H1 (cell line): ENCODE measurements at regions not wholly inside any gene's neighbourhood (a gene's known extent, or its start where the extent isn't known, plus 50 kb on each side); places are given as distances from the start of the nearest gene placed in this dataset.

Experiments
- CTCF ChIA-PET: fragments of 300-600 bp; sonication (Branson Sonifier 250); formaldehyde crosslinking; loops from one replicate; lab custom pipeline; 2021; ENCODE audit not compliant: partially characterized antibody; lab: Charles Lee
- POLR2A ChIA-PET: fragments of 300-600 bp; sonication (Branson Sonifier 250); formaldehyde crosslinking; loops from one replicate; lab custom pipeline; 2021; ENCODE audit warnings: inconsistent platforms; ENCODE audit not compliant: partially characterized antibody; lab: Charles Lee
- DNase-seq, 2 experiments: peaks; one replicate each; pipeline versions ENCODE4 v3.0.0 to v3.0.0-alpha.2; 2010 to 2022; ENCODE audit warnings: low spot score in 2 of 2, low read depth in 1 of 2, mixed read lengths in 1 of 2
- FAIRE-seq: peaks from 2 replicates; lab custom pipeline; 2011; peaks lifted over from hg19 to GRCh38; lab: Jason Lieb, UNC
- H2AFZ ChIP-seq: 2 replicates; pipeline ENCODE4 v1.8.1; 2012; ENCODE audit warnings: low read length, inconsistent platforms
- H2AK5ac ChIP-seq: 2 replicates; pipeline ENCODE4 v1.6.1; 2013; ENCODE audit warnings: low read depth, low read length
- H2BK120ac ChIP-seq: replicated peaks from 2 replicates; pipeline ENCODE3; 2013; ENCODE audit warnings: low read depth, low read length, inconsistent platforms
- H2BK12ac ChIP-seq: 2 replicates; pipeline ENCODE4 v1.6.1; 2013; ENCODE audit warnings: low read depth, low read length
- H2BK15ac ChIP-seq: 2 replicates; pipeline ENCODE4 v1.6.1; 2013; ENCODE audit warnings: low read length
- H2BK20ac ChIP-seq: 2 replicates; pipeline ENCODE4 v1.6.1; 2013; ENCODE audit warnings: low read length
- H2BK5ac ChIP-seq: 2 replicates; pipeline ENCODE4 v1.6.1; 2013; ENCODE audit warnings: low read depth, low read length
- H3K14ac ChIP-seq: 2 replicates; pipeline ENCODE4 v1.6.1; 2013; ENCODE audit warnings: inconsistent platforms; ENCODE audit not compliant: insufficient read length
- H3K18ac ChIP-seq: 2 replicates; pipeline ENCODE4 v1.6.1; 2013; ENCODE audit warnings: low read length; ENCODE audit errors: extremely low read depth
- H3K23ac ChIP-seq: 2 replicates; pipeline ENCODE4 v1.6.1; 2013; ENCODE audit warnings: inconsistent platforms; ENCODE audit not compliant: insufficient read length
- H3K23me2 ChIP-seq: 2 replicates; pipeline ENCODE4 v1.6.1; 2013; ENCODE audit warnings: low read depth, low read length
- H3K27ac ChIP-seq: 2 replicates; pipeline ENCODE4 v1.6.1; 2011; ENCODE audit warnings: low read depth, low read length, inconsistent platforms
- H3K27me3 ChIP-seq, 4 experiments: replicated peaks in 1 of 4; 1 replicate in 1 of 4; 2 replicates in 3 of 4; pipeline versions ENCODE4 v1.6.1 to v1.8.1; 2011 to 2013; ENCODE audit warnings: low read length in 3 of 4, mild to moderate bottlenecking in 3 of 4, inconsistent platforms in 2 of 4, mixed read lengths in 2 of 4, moderate library complexity in 1 of 4; ENCODE audit not compliant: control insufficient read depth in 3 of 4, insufficient read depth in 3 of 4; ENCODE audit errors: extremely low read depth in 1 of 4
- H3K36me3 ChIP-seq, 4 experiments: 2 replicates each; pipeline versions ENCODE4 v1.6.1 to v1.8.1; 2011 to 2013; ENCODE audit warnings: mild to moderate bottlenecking in 4 of 4, low read length in 3 of 4, moderate library complexity in 2 of 4, control low read depth in 1 of 4, inconsistent platforms in 1 of 4; ENCODE audit not compliant: insufficient read depth in 4 of 4, control insufficient read depth in 2 of 4
- H3K4ac ChIP-seq: replicated peaks from 2 replicates; pipeline ENCODE3; 2013; ENCODE audit warnings: low read length, low read depth, mixed read lengths, inconsistent platforms; ENCODE audit not compliant: insufficient read length
- H3K4me1 ChIP-seq, 4 experiments: replicated peaks in 1 of 4; 1 replicate in 1 of 4; 2 replicates in 3 of 4; pipeline versions ENCODE4 v1.6.1 to v1.8.1; 2011 to 2013; ENCODE audit warnings: low read length in 3 of 4, inconsistent platforms in 2 of 4, mixed read lengths in 1 of 4; ENCODE audit not compliant: insufficient read depth in 4 of 4, control insufficient read depth in 3 of 4
- H3K4me2 ChIP-seq, 2 experiments: 2 replicates each; pipeline versions ENCODE4 v1.6.1 to v1.8.1; 2011 to 2013; ENCODE audit warnings: low read depth in 2 of 2, low read length in 2 of 2, control low read depth in 1 of 2, inconsistent platforms in 1 of 2, mild to moderate bottlenecking in 1 of 2; ENCODE audit not compliant: insufficient read depth in 1 of 2
- H3K4me3 ChIP-seq, 4 experiments: fragments of 200-600, 300-600 bp in 1 of 4; sonication (generic), shearing (Covaris generic), sonication (Bioruptor Twin) in 1 of 4; 2 replicates each; pipeline versions ENCODE4 v1.5.1 to v1.8.1; 2011 to 2016; ENCODE audit warnings: low read length in 4 of 4, low read depth in 3 of 4, control low read depth in 2 of 4, inconsistent platforms in 2 of 4, mild to moderate bottlenecking in 2 of 4, mixed read lengths in 1 of 4, moderate library complexity in 1 of 4; ENCODE audit not compliant: insufficient read depth in 2 of 4; ENCODE audit errors: extremely low read depth in 1 of 4
- H3K56ac ChIP-seq: replicated peaks from 2 replicates; pipeline ENCODE3; 2013; ENCODE audit warnings: low read depth, mild to moderate bottlenecking, mixed read lengths, low read length, inconsistent platforms; ENCODE audit not compliant: insufficient read length
- H3K79me1 ChIP-seq: 2 replicates; pipeline ENCODE4 v1.6.1; 2013; ENCODE audit warnings: low read depth, low read length, control low read depth
- H3K79me2 ChIP-seq, 2 experiments: 2 replicates each; pipeline versions ENCODE4 v1.6.1 to v1.8.1; 2012 to 2013; ENCODE audit warnings: low read length in 2 of 2, mild to moderate bottlenecking in 2 of 2, inconsistent platforms in 1 of 2; ENCODE audit not compliant: insufficient read depth in 2 of 2, control insufficient read depth in 1 of 2
- H3K9ac ChIP-seq, 4 experiments: replicated peaks in 1 of 4; 1 replicate in 1 of 4; 2 replicates in 3 of 4; pipeline versions ENCODE4 v1.6.1 to v1.8.1; 2011 to 2013; ENCODE audit warnings: low read depth in 3 of 4, low read length in 3 of 4, control low read depth in 2 of 4, mild to moderate bottlenecking in 2 of 4, moderate library complexity in 2 of 4, inconsistent platforms in 1 of 4; ENCODE audit errors: extremely low read depth in 1 of 4
- H3K9me3 ChIP-seq, 2 experiments: 2 replicates each; pipeline versions ENCODE4 v1.6.1 to v1.8.1; 2012 to 2013; ENCODE audit warnings: mild to moderate bottlenecking in 2 of 2, moderate library complexity in 2 of 2, control low read depth in 1 of 2, inconsistent platforms in 1 of 2, low read depth in 1 of 2, low read length in 1 of 2, mixed read lengths in 1 of 2; ENCODE audit not compliant: insufficient read depth in 2 of 2
- H4K20me1 ChIP-seq, 2 experiments: replicated peaks in 1 of 2; 2 replicates each; pipeline versions ENCODE3 to v1.8.1; 2011 to 2013; ENCODE audit warnings: inconsistent platforms in 2 of 2, low read length in 2 of 2, mild to moderate bottlenecking in 1 of 2; ENCODE audit not compliant: insufficient read depth in 2 of 2, control insufficient read depth in 1 of 2
- H4K5ac ChIP-seq: 2 replicates; pipeline ENCODE4 v1.6.1; 2013; ENCODE audit warnings: low read length, low read depth, mixed read lengths, inconsistent platforms; ENCODE audit not compliant: insufficient read length
- H4K8ac ChIP-seq: 2 replicates; pipeline ENCODE4 v1.8.0; 2013; ENCODE audit warnings: mild to moderate bottlenecking, moderate library complexity, low read length, inconsistent platforms; ENCODE audit not compliant: insufficient read depth; ENCODE audit errors: extremely low read depth
- H4K91ac ChIP-seq: replicated peaks from 2 replicates; pipeline ENCODE3; 2013; ENCODE audit warnings: low read length, mixed read lengths, inconsistent platforms; ENCODE audit not compliant: insufficient read length
- BRCA1 ChIP-seq: IDR thresholded peaks from 2 replicates; pipeline ENCODE4 v1.6.1; 2012; ENCODE audit warnings: low read depth, low read length, improper control_type of control experiment
- CBX8 ChIP-seq: fragments of 300-800, 300-1000 bp; sonication (generic); IDR thresholded peaks from 2 replicates; pipeline ENCODE4 v1.7.1; 2016; ENCODE audit warnings: low read depth, low read length, borderline replicate concordance
- HDAC2 ChIP-seq, 2 experiments: fragments of 300-600 bp in 1 of 2; sonication (generic) in 1 of 2; IDR thresholded peaks; 2 replicates each; pipeline ENCODE4 v1.6.1; 2011 to 2012; ENCODE audit warnings: low read depth in 2 of 2, low read length in 2 of 2, mild to moderate bottlenecking in 2 of 2, moderate library complexity in 2 of 2, borderline replicate concordance in 1 of 2, inconsistent platforms in 1 of 2
- JUND ChIP-seq: IDR thresholded peaks from 2 replicates; pipeline ENCODE4 v1.6.1; 2011; ENCODE audit warnings: mild to moderate bottlenecking, improper control_type of control experiment, low read length
- NANOG ChIP-seq: IDR thresholded peaks from 2 replicates; pipeline ENCODE4 v1.6.1; 2011; ENCODE audit warnings: low read length, low read depth, mild to moderate bottlenecking, inconsistent platforms; ENCODE audit not compliant: insufficient read depth, poor library complexity, severe bottlenecking
- RAD21 ChIP-seq, 2 experiments: IDR thresholded peaks in 1 of 2; conservative IDR thresholded peaks in 1 of 2; 2 replicates each; pipeline ENCODE4 v1.6.1; 2011; ENCODE audit warnings: low read depth in 2 of 2, low read length in 2 of 2, improper control_type of control experiment in 1 of 2, inconsistent platforms in 1 of 2, mild to moderate bottlenecking in 1 of 2, moderate library complexity in 1 of 2
- RNF2 ChIP-seq: fragments of 200-900, 300-1000 bp; sonication (generic); IDR thresholded peaks from 2 replicates; pipeline ENCODE4 v1.7.1; 2016; ENCODE audit warnings: borderline replicate concordance, low read depth, mild to moderate bottlenecking, antibody characterized with exemption, low read length; ENCODE audit not compliant: poor library complexity, severe bottlenecking; ENCODE audit errors: missing control alignments
- SUZ12 ChIP-seq: fragments of 200-600 bp; sonication (generic); IDR thresholded peaks from 2 replicates; pipeline ENCODE4 v1.6.1; 2012; ENCODE audit warnings: mild to moderate bottlenecking, inconsistent platforms, low read length, moderate library complexity, mixed read lengths
- TEAD4 ChIP-seq: IDR thresholded peaks from 2 replicates; pipeline ENCODE4 v1.6.1; 2012; ENCODE audit warnings: low read depth, low read length, inconsistent platforms, mixed read lengths
- YY1 ChIP-seq: IDR thresholded peaks from 2 replicates; pipeline ENCODE4 v1.6.1; 2011; ENCODE audit warnings: low read depth, mild to moderate bottlenecking, low read length
- ZNF274 ChIP-seq: IDR thresholded peaks from 2 replicates; pipeline ENCODE4 v1.7.0; 2012; ENCODE audit warnings: low read length, borderline replicate concordance; ENCODE audit errors: extremely low read depth
- TF ChIP-seq, protein P1 (sequence below): IDR thresholded peaks from 2 replicates; pipeline ENCODE4 v1.6.1; 2012; ENCODE audit warnings: inconsistent platforms

DNA sequence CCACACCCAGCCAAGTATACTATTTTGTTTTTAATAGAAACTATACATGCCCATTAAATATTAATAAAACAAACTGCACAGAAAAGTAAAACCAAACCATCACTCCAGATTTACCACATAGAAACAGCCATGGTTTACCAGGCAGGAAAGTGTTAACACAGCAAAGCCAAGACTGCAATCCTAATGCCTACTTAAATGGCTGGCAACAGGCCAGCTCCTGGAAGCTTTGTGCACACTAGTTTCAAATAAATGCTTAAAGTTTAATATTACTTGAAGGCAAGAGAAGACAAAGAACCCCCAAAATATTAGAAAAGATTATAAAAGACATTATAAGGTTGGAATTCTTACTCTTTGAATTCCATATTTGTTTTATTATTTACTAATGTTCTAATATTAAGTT lies 141.0 kb downstream of the VCY start:
- H3K56ac ChIP-seq = no peak overlapping the region
- H3K4me1 ChIP-seq = no peaks in the 10 kb centered on the region
- no peak overlapping the region for H2BK15ac ChIP-seq
- H3K18ac ChIP-seq = no peak overlapping the region
- H3K23me2 ChIP-seq = no peaks in the 10 kb centered on the region
- no peak overlapping the region for H4K5ac ChIP-seq
- H3K9me3 ChIP-seq = no peaks in the 10 kb centered on the region
- H3K9ac ChIP-seq = no peak overlapping the region
- no peak overlapping the region for H3K14ac ChIP-seq
- ChIA-PET CTCF (no interaction called here), POLR2A (no interaction called here)
- DNase-seq (no peak), FAIRE-seq (no peak)
- H3K4me3 ChIP-seq = no peak overlapping the region
- no peak overlapping the region for H3K23ac ChIP-seq
- H4K8ac ChIP-seq = no peak overlapping the region
- H3K27ac ChIP-seq = no peak overlapping the region
- H3K4ac ChIP-seq = no peak overlapping the region
- H3K4me2 ChIP-seq = no peak overlapping the region
- no peak overlapping the region for H2BK5ac ChIP-seq
- H2BK20ac ChIP-seq = no peak overlapping the region
- H2BK12ac ChIP-seq = no peak overlapping the region
- H3K36me3 ChIP-seq = peaks cover 0 to 5% (median 2%) of the 10 kb centered on the region in 4 experiments; a peak in 2 of 8 replicates
- no peak overlapping the region for H2BK120ac ChIP-seq
- H3K27me3 ChIP-seq = no peaks in the 10 kb centered on the region
- no peaks in the 10 kb centered on the region for H3K79me2 ChIP-seq
- H4K20me1 ChIP-seq = no peaks in the 10 kb centered on the region
- H2AK5ac ChIP-seq = no peak overlapping the region
- no peak overlapping the region for H2AFZ ChIP-seq
- no peak overlapping the region for H4K91ac ChIP-seq
- no peaks in the 10 kb centered on the region for H3K79me1 ChIP-seq
- TF ChIP-seq CBX8 (no peak), RAD21 (IDR thresholded peaks at IDR 0.05 in 1 of 2, conservative IDR thresholded peaks at IDR 0.05 in 1 of 2; ENCODE audit: low read depth in 2 of 2, low read length in 2 of 2) (no peak), JUND (no peak), BRCA1 (no peak), YY1 (no peak), SUZ12 (no peak), HDAC2 (IDR thresholded peaks at IDR 0.05; ENCODE audit: borderline replicate concordance in 1 of 2, low read depth in 2 of 2, low read length in 2 of 2) (no peak), NANOG (no peak), TEAD4 (no peak), RNF2 (no peak), ZNF274 (no peak)
- TF ChIP-seq, protein P1, sequence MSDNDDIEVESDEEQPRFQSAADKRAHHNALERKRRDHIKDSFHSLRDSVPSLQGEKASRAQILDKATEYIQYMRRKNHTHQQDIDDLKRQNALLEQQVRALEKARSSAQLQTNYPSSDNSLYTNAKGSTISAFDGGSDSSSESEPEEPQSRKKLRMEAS = no peak
